A673 (cell line): ENCODE measurements at regions not wholly inside any gene's neighbourhood (a gene's known extent, or its start where the extent isn't known, plus 50 kb on each side); places are given as distances from the start of the nearest gene placed in this dataset.

ENCODE experiments used
- EZH2 ChIP-seq: fragments of 200-600 bp; sonication (generic); IDR thresholded peaks from 2 replicates; pipeline ENCODE4 v1.6.1; 2017; ENCODE audit warnings: borderline replicate concordance, low read depth, mild to moderate bottlenecking, mixed read lengths, antibody characterized with exemption, low read length; ENCODE audit not compliant: poor library complexity, severe bottlenecking
- TF ChIP-seq, protein P1 (sequence below): fragments of 300-800, 200-600 bp; sonication (generic); conservative IDR thresholded peaks from 2 replicates; pipeline ENCODE4 v1.5.1; 2017; ENCODE audit warnings: low read depth, mild to moderate bottlenecking, antibody characterized with exemption, low read length, moderate library complexity, mixed read lengths

DNA sequence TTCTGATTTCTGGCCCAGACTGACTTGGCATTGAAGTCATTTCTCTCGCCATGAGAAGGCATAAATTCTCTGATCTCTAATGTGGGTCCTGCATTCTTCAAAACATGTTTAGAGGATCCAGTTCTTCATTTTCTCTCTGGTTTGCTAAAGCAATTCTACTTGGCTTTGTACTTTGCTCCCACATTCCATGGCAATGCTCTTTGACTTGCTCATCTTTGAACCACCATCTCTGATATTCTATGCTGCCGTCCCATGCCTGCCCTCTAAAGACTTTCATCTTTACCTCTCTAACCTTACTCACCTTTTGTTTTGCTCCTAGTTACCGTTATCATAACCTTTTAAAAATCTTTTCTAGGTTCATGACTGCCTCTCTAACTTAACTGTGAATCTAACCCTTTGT, 366.9 kb downstream of the KIF4B start:
- TF ChIP-seq, protein P1, sequence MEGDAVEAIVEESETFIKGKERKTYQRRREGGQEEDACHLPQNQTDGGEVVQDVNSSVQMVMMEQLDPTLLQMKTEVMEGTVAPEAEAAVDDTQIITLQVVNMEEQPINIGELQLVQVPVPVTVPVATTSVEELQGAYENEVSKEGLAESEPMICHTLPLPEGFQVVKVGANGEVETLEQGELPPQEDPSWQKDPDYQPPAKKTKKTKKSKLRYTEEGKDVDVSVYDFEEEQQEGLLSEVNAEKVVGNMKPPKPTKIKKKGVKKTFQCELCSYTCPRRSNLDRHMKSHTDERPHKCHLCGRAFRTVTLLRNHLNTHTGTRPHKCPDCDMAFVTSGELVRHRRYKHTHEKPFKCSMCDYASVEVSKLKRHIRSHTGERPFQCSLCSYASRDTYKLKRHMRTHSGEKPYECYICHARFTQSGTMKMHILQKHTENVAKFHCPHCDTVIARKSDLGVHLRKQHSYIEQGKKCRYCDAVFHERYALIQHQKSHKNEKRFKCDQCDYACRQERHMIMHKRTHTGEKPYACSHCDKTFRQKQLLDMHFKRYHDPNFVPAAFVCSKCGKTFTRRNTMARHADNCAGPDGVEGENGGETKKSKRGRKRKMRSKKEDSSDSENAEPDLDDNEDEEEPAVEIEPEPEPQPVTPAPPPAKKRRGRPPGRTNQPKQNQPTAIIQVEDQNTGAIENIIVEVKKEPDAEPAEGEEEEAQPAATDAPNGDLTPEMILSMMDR = no peak
- no peak for TF ChIP-seq EZH2
